ACC112 (cell line): ENCODE measurements at regions not wholly inside any gene's neighbourhood (a gene's known extent, or its start where the extent isn't known, plus 50 kb on each side); places are given as distances from the start of the nearest gene placed in this dataset.
"Not testable (repeated sequence)": the region's sequence is repeated elsewhere in the genome, so short reads cannot be mapped to it uniquely, and the experiment has no call there.

ENCODE experiments used
- H2AFZ ChIP-seq: fragments of 200-600 bp; sonication (generic); one replicate; pipeline ENCODE4 v1.6.0; 2017; ENCODE audit warnings: antibody characterized with exemption, low read length; ENCODE audit not compliant: unreplicated experiment
- H3K27ac ChIP-seq: fragments of 200-600 bp; sonication (generic); 2 replicates; pipeline ENCODE4 v1.5.1; 2014; ENCODE audit warnings: low read depth, mild to moderate bottlenecking, antibody characterized with exemption, low read length, moderate library complexity
- H3K27me3 ChIP-seq: fragments of 200-600 bp; sonication (generic); 2 replicates; pipeline ENCODE4 v1.6.1; 2014; ENCODE audit warnings: mild to moderate bottlenecking, antibody characterized with exemption, low read length, moderate library complexity, mixed read lengths; ENCODE audit not compliant: insufficient read depth
- H3K36me3 ChIP-seq: fragments of 200-600 bp; sonication (generic); 2 replicates; pipeline ENCODE4 v1.6.1; 2016; ENCODE audit warnings: mild to moderate bottlenecking, antibody characterized with exemption, low read length, moderate library complexity, mixed read lengths; ENCODE audit not compliant: insufficient read depth
- H3K4me1 ChIP-seq: fragments of 200-600 bp; sonication (generic); one replicate; pipeline ENCODE4 v1.6.1; 2016; ENCODE audit warnings: low read length, mixed read lengths; ENCODE audit not compliant: insufficient read depth, unreplicated experiment, control insufficient read depth
- H3K4me3 ChIP-seq: fragments of 200-600 bp; sonication (generic); 2 replicates; pipeline ENCODE4 v1.5.1; 2014; ENCODE audit warnings: mild to moderate bottlenecking, low read depth, low read length
- H3K79me2 ChIP-seq: fragments of 200-600 bp; sonication (generic); one replicate; pipeline ENCODE4 v1.6.0; 2016; ENCODE audit warnings: low read length; ENCODE audit not compliant: control insufficient read depth, unreplicated experiment, insufficient read depth

- not testable (repeated sequence) for H3K27me3 ChIP-seq, H2AFZ ChIP-seq, H3K4me1 ChIP-seq, H3K27ac ChIP-seq, H3K79me2 ChIP-seq, H3K36me3 ChIP-seq, H3K4me3 ChIP-seq
These were observed 492.6 kb upstream of the ATXN8OS start for GRCh38 chr13:69615055-69615454.

GRCh38 chr13:69604698-69605097 lies 502.9 kb upstream of the ATXN8OS start:
- H2AFZ ChIP-seq, result no peak overlapping the region
- no peaks in the 10 kb centered on the region for H3K4me1 ChIP-seq
- H3K79me2 ChIP-seq, result no peaks in the 10 kb centered on the region
- no peaks in the 10 kb centered on the region for H3K27me3 ChIP-seq
- no peaks in the 10 kb centered on the region for H3K36me3 ChIP-seq
- H3K4me3 ChIP-seq, result no peak overlapping the region
- no peak overlapping the region for H3K27ac ChIP-seq

GRCh38 chr13:69603144-69603853 lies 504.3 kb upstream of the ATXN8OS start:
- Histone ChIP-seq H3K79me2 (no peaks in the 10 kb centered on the region), H3K36me3 (no peaks in the 10 kb centered on the region), H3K4me3 (no peak overlapping the region), H2AFZ (no peak overlapping the region), H3K27me3 (no peaks in the 10 kb centered on the region), H3K4me1 (no peaks in the 10 kb centered on the region), H3K27ac (no peak overlapping the region)

GRCh38 chr13:69601661-69602060 lies 506.0 kb upstream of the ATXN8OS start:
- H3K79me2 ChIP-seq, result no peaks in the 10 kb centered on the region
- no peaks in the 10 kb centered on the region for H3K27me3 ChIP-seq

GRCh38 chr13:69600811-69601210 lies 506.8 kb upstream of the ATXN8OS start:
- Histone ChIP-seq H3K4me1 (no peaks in the 10 kb centered on the region), H2AFZ (no peak overlapping the region), H3K27me3 (no peaks in the 10 kb centered on the region), H3K79me2 (no peaks in the 10 kb centered on the region), H3K4me3 (no peak overlapping the region), H3K36me3 (no peaks in the 10 kb centered on the region), H3K27ac (no peak overlapping the region)

More at GRCh38 chr13:69601661-69602060, 506.0 kb upstream of the ATXN8OS start:
- no peaks in the 10 kb centered on the region for H3K4me1 ChIP-seq
- H2AFZ ChIP-seq, result no peak overlapping the region
- no peak overlapping the region for H3K27ac ChIP-seq
- no peaks in the 10 kb centered on the region for H3K36me3 ChIP-seq
- no peak overlapping the region for H3K4me3 ChIP-seq

- Histone ChIP-seq H3K4me3 (no peak overlapping the region), H3K27ac (no peak overlapping the region), H3K4me1 (no peaks in the 10 kb centered on the region), H3K36me3 (no peaks in the 10 kb centered on the region), H2AFZ (no peak overlapping the region), H3K79me2 (no peaks in the 10 kb centered on the region), H3K27me3 (no peaks in the 10 kb centered on the region)
These were observed 510.5 kb upstream of the ATXN8OS start for GRCh38 chr13:69597088-69597487.

- no peak overlapping the region for H3K27ac ChIP-seq
- H3K4me1 ChIP-seq, result no peaks in the 10 kb centered on the region
- no peaks in the 10 kb centered on the region for H3K36me3 ChIP-seq
- H3K4me3 ChIP-seq, result no peak overlapping the region
- no peaks in the 10 kb centered on the region for H3K79me2 ChIP-seq
- H2AFZ ChIP-seq, result no peak overlapping the region
- H3K27me3 ChIP-seq, result no peaks in the 10 kb centered on the region
These were observed 512.4 kb upstream of the ATXN8OS start for GRCh38 chr13:69595181-69595580.

- Histone ChIP-seq H3K4me3 (no peak overlapping the region), H3K27ac (no peak overlapping the region), H3K79me2 (no peaks in the 10 kb centered on the region), H3K27me3 (no peaks in the 10 kb centered on the region), H2AFZ (no peak overlapping the region), H3K36me3 (no peaks in the 10 kb centered on the region), H3K4me1 (no peaks in the 10 kb centered on the region)
These were observed 516.2 kb upstream of the ATXN8OS start for GRCh38 chr13:69591437-69591836.

- no peaks in the 10 kb centered on the region for H3K4me1 ChIP-seq
- no peaks in the 10 kb centered on the region for H3K79me2 ChIP-seq
- H2AFZ ChIP-seq, result no peak overlapping the region
- no peaks in the 10 kb centered on the region for H3K36me3 ChIP-seq
- no peak overlapping the region for H3K27ac ChIP-seq
- no peaks in the 10 kb centered on the region for H3K27me3 ChIP-seq
- H3K4me3 ChIP-seq, result no peak overlapping the region
These were observed 517.9 kb upstream of the ATXN8OS start for GRCh38 chr13:69589531-69590235.

GRCh38 chr13:69585656-69586055 lies 522.0 kb upstream of the ATXN8OS start:
- Histone ChIP-seq H2AFZ (no peak overlapping the region), H3K27ac (no peak overlapping the region), H3K79me2 (no peaks in the 10 kb centered on the region), H3K4me1 (no peaks in the 10 kb centered on the region), H3K4me3 (no peak overlapping the region), H3K36me3 (no peaks in the 10 kb centered on the region), H3K27me3 (no peaks in the 10 kb centered on the region)

GRCh38 chr13:69580255-69580654 lies 527.4 kb upstream of the ATXN8OS start:
- Histone ChIP-seq H3K4me3 (no peak overlapping the region), H3K79me2 (no peaks in the 10 kb centered on the region), H3K4me1 (no peaks in the 10 kb centered on the region), H3K36me3 (no peaks in the 10 kb centered on the region), H3K27me3 (no peaks in the 10 kb centered on the region), H2AFZ (no peak overlapping the region), H3K27ac (no peak overlapping the region)
